Right cardiac atrium (tissue), 5 donors: ENCODE measurements at regions not wholly inside any gene's neighbourhood (a gene's known extent, or its start where the extent isn't known, plus 50 kb on each side); places are given as distances from the start of the nearest gene placed in this dataset.
A peak's percentile ranks its signal among the peaks of the same experiment; 100 is the strongest.
"Not testable (repeated sequence)": the region's sequence is repeated elsewhere in the genome, so short reads cannot be mapped to it uniquely, and the experiment has no call there.

Source experiments
- ATAC-seq, 2 donors: fragments of 200-7000 bp; cut with Tn5 transposase; one replicate each; pipeline versions ENCODE4 v1.8.0 to v1.9.1; 2020; ENCODE audit warnings: moderate library complexity in 2 of 2, mild to moderate bottlenecking in 1 of 2
- DNase-seq, 3 donors: peaks; one replicate each; pipeline ENCODE4 v3.0.0-alpha.2; 2020
- H3K27ac ChIP-seq: one replicate; pipeline ENCODE4 v1.5.1; 2013; ENCODE audit warnings: mild to moderate bottlenecking, low read length, control low read depth, moderate library complexity
- H3K27me3 ChIP-seq: one replicate; pipeline ENCODE4 v1.6.1; 2013; ENCODE audit not compliant: control insufficient read depth, insufficient read depth
- H3K4me1 ChIP-seq: one replicate; pipeline ENCODE4 v1.6.1; 2013; ENCODE audit warnings: low read length; ENCODE audit not compliant: control insufficient read depth, insufficient read depth
- H3K4me3 ChIP-seq: one replicate; pipeline ENCODE4 v1.5.1; 2013; ENCODE audit warnings: low read length, control low read depth
- H3K9me3 ChIP-seq: one replicate; pipeline ENCODE4 v1.6.1; 2013; ENCODE audit warnings: low read length; ENCODE audit not compliant: control insufficient read depth
- WGBS: extraction: QIAGEN DNeasy Blood & Tissue Kit; methylation state at CpG from one replicate; pipeline ENCODE4 v1.1.7; 2013; 5-methylcytosine and 5-hydroxymethylcytosine counted together
- intact Hi-C, 4 donors: fragments of 100-400 bp; cut with DNase I; formaldehyde crosslinking; loops; one replicate each; pipeline versions ENCODE4 v1.11.0 to v1.14.0; 2022 to 2023
- donor health status: healthy with polysubstance abuse.
- donor health status: DM: no; HTN: yes; CAD: no.
- donor health status: DM: no; HTN: no; CAD: no.
- donor health status: DM: no; HTN: yes; CAD: no; lungs with severe emphysema.
- donor health status: DM: yes; HTN: yes; CAD: no.

DNA sequence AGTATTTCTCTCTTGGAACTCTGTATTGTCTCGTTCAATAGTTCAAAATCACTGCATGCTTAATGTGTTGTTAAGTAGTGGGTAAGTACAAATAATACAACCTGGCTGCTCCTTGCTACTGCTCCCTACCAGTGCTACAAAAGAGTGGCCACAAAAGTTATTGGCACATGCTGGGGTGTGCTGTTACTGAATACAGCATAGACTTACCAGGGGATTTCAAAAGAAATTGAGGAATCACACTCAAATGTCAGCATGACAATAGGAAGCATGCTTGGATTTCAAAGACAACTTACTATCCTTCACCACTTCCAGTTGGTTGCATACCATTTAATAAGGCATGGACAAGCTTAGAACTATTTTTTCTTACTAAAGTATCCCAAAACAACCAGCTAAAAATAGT, 1041.3 kb upstream of the SPRY2 start:
- ATAC-seq (no peak), DNase-seq (no peak)
- Histone ChIP-seq H3K9me3 (no peaks in the 10 kb centered on the region), H3K27ac (no peak overlapping the region), H3K4me1 (no peaks in the 10 kb centered on the region), H3K27me3 (no peaks in the 10 kb centered on the region), H3K4me3 (no peak overlapping the region)
- 71% methylated on average over 1 of the region's 1 CpG for WGBS
- intact Hi-C loops, result no loop called here

DNA sequence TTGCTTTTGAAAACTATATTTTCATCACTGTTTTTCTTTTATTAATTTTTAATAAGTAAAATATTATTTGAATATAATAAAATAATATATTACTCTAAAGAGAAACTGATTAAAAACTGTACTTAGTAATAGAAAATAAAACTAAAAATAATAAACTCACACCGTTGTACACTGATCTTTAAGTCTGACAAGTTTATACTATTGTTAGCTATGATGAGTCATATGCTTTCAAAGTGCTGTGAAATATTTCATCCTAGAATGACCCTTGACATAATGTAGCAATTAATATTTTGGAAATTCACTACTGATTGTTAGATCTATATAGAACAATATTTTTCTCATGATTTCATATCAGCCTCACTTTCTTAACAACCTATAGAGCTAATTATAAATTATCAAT, 1040.6 kb upstream of the SPRY2 start:
- Histone ChIP-seq H3K4me1 (no peaks in the 10 kb centered on the region), H3K9me3 (no peaks in the 10 kb centered on the region), H3K27ac (no peak overlapping the region), H3K27me3 (no peaks in the 10 kb centered on the region), H3K4me3 (no peak overlapping the region)
- intact Hi-C loops, result no loop called here
- ATAC-seq (no peak), DNase-seq (no peak)
- WGBS, result 62% methylated on average over 1 of the region's 1 CpG

DNA sequence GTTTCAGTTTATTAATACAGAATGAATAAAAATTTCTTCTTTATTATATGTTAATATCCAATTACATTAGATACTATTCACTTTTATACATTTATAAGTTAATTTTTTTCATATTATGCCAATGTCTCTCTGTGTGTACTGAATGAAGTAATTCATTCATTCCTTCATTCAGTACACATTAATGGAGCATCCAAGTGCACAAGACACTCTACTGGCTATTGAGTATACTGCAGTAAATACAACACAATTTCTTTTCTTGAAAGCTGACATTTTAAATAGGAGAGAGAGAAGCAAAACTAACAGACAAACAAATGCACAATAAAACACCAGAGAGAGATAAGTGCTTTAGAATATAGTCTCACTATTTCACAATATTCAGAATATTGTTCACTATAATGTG, 1038.3 kb upstream of the SPRY2 start:
- DNase-seq (no peak), ATAC-seq (no peak)
- Histone ChIP-seq H3K27ac (no peak overlapping the region), H3K4me1 (no peaks in the 10 kb centered on the region), H3K27me3 (no peaks in the 10 kb centered on the region), H3K9me3 (no peaks in the 10 kb centered on the region), H3K4me3 (no peak overlapping the region)
- intact Hi-C loops, result no loop called here

DNA sequence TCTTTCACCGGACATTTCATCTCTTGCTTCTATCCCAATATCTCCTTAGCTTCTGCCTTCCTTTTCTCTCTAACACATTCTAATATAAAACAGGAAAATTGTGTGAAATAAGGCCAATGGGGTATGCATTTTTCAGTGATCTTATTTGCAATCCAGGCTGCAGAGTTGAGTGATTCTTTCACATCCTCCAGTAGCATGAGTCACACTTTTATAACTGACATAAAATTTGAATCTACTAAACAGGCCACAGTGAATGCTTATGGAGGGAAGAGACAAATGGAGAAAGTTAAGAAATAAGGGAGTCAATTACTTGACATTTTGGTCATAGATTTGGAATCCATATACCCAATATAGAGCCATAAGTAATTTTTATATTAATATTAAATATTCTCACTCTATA, 1037.0 kb upstream of the SPRY2 start:
- intact Hi-C loops, result no loop called here

DNA sequence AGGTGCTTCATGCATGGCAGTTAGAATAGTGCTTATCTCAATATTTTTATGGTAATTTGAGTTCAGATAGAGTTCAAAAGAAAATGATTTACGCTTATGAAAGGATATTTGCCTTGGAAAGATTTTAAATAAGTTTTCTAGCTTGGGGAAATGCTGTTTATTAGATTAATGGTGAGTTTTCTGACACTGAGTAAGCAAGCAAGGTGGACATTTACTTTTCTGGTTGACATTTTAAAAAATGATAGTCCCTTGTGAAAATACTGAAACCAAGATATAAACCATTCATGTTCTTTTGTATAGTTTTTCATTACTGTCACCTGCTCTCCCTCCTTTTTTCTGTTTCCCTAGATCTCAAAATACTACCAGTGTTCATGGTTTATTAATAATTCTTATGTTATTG, 1034.8 kb upstream of the SPRY2 start:
- Histone ChIP-seq H3K27ac (no peak overlapping the region), H3K9me3 (no peaks in the 10 kb centered on the region), H3K27me3 (no peaks in the 10 kb centered on the region), H3K4me3 (no peak overlapping the region), H3K4me1 (no peaks in the 10 kb centered on the region)
- intact Hi-C loops, result no loop called here
- ATAC-seq (no peak), DNase-seq (no peak)
- 54% methylated on average over 1 of the region's 1 CpG for WGBS

More for the DNA sequence above, 1037.0 kb upstream of the SPRY2 start:
- no peaks in the 10 kb centered on the region for H3K27me3 ChIP-seq
- H3K4me3 ChIP-seq, result no peak overlapping the region
- no peaks in the 10 kb centered on the region for H3K9me3 ChIP-seq
- ATAC-seq (no peak), DNase-seq (no peak)
- 86% methylated on average over 1 of the region's 1 CpG for WGBS
- H3K4me1 ChIP-seq, result no peaks in the 10 kb centered on the region
- no peak overlapping the region for H3K27ac ChIP-seq

DNA sequence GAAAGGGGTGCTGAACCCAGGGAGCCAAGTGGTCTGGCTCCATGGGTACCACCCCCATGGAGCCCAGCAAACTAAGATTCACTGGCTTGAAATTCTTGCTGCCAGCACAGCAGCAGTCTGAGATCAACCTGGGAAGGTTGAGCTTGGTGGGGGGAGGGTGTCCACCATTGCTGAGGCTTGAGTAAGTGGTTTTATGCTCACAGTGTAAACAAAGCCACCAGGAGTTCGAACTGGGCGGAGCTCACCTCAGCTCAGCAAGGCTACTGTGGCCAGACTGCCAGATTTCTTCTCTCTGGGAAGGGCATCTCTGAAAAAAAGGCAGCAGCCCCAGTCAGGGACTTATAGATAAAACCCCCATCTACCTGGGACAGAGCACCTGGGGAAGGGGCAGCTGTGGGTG, 1021.8 kb upstream of the SPRY2 start:
- ATAC-seq, H3K4me1 ChIP-seq, H3K27me3 ChIP-seq, H3K4me3 ChIP-seq, intact Hi-C loops, H3K9me3 ChIP-seq, H3K27ac ChIP-seq: not testable (repeated sequence)
- 79% methylated on average over 2 of the region's 2 CpGs for WGBS
- DNase-seq, result peak in 1 of 3 donors; percentile 12

DNA sequence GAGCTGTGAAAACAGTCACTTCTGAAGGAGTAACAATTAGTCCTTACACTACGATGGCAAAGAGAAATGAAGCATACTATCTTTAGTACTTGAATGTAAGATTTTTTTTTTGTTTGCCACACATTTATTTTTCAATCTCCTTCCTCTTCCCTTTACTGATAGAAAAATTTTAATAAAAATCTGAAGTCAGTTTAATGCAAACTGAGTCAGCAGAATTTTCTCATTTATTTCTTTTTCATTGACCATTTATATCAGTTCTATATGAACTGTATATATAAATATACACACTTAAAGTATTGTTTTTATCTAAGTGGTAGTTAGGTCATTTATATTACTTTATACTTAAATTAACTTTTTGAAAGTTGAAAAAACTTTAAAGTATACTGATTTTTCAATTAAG, 1009.1 kb upstream of the SPRY2 start:
- 56% methylated on average over 1 of the region's 1 CpG for WGBS
- Histone ChIP-seq H3K27ac (no peak overlapping the region), H3K4me3 (no peak overlapping the region), H3K27me3 (no peaks in the 10 kb centered on the region), H3K9me3 (no peaks in the 10 kb centered on the region), H3K4me1 (no peaks in the 10 kb centered on the region)
- DNase-seq, result no peak
- intact Hi-C loops, result no loop called here
- ATAC-seq, result no peak

DNA sequence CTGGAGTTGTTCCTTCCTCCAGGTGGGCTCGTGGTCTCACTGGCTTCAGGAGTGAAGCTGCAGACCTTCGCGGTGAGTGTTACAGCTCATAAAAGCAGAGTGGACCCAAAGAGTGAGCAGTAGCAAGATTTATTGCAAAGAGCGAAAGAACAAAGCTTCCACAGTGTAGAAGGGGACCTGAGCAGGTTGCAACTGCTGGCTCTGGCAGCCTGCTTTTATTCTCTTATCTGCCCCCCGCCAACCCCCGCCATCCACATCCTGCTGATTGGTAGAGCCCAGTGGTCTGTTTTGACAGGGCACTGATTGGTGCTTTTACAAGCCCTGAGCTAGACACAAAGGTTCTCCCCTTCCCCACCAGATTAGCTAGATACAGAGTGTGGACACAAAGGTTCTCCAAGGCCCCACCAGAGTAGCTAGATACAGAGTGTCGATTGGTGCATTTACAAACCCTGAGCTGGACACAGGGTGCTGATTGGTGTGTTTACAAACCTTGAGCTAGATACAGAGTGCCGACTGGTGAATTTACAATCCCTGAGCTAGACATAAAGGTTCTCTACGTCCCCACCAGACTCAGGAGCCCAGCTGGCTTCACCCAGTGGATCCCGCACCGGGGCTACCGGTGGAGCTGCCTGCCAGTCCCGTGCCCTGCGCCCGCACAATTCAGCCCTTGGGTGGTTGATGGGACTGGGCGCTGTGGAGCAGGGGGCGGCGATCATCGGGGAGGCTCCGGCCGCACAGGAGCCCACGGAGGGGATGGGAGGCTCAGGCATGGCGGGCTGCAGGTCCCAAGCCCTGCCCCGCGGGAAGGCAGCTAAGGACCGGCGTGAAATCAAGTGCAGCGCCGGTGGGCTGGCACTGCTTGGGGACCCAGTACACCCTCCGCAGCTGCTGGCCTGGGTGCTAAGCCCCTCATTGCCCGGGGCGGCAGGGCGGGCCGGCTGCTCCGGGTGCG, 999.5 kb upstream of the SPRY2 start:
- H3K4me1 ChIP-seq, ATAC-seq, intact Hi-C loops, H3K4me3 ChIP-seq, H3K27me3 ChIP-seq, H3K9me3 ChIP-seq, H3K27ac ChIP-seq: not testable (repeated sequence)
- 94% methylated on average over 36 of the region's 36 CpGs for WGBS
- DNase-seq, result peak in 1 of 3 donors; percentile 41

DNA sequence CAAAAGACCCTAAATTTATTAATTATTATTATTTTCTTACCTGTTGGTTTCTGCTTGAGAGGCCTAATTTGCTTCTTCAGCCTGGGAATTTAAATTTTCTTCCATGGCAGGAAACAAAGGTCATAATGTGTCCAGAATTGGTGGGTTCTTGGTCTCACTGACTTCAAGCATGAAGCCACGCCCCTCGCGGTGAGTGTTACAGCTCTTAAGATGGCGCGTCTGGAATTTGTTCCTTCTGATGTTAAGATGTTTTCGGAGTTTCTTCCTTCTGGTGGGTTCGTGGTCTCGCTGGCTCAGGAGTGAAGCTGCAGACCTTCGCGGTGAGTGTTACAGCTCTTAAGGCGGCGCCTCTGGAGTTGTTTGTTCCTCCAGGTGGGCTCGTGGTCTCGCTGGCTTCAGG, 998.7 kb upstream of the SPRY2 start:
- H3K4me3 ChIP-seq, H3K9me3 ChIP-seq, intact Hi-C loops, ATAC-seq, H3K27me3 ChIP-seq, H3K4me1 ChIP-seq, H3K27ac ChIP-seq: not testable (repeated sequence)
- DNase-seq, result peak in 1 of 3 donors; percentile 10
- 95% methylated on average over 14 of the region's 14 CpGs for WGBS

DNA sequence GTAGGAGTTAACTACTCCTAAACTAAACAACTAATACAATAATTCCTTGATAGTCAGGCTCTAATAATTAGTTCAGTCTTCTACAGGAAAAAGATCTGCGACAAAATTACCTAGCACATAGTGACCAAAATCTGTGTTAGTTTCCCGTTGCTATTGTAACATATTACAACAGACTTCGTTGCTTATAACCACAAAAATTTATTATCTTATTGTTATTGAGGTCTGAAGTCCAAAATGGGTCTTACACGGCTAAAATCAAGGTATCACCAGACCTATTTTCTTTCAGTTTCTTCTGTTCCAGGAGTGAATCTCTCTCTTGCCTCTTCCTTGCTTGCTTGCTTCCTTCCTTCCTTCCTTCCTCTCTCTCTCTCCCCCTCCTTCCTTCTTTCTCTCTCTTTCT, 993.6 kb upstream of the SPRY2 start:
- DNase-seq (no peak), ATAC-seq (no peak)
- Histone ChIP-seq H3K4me3 (no peak overlapping the region), H3K9me3 (no peaks in the 10 kb centered on the region), H3K27ac (no peak overlapping the region), H3K4me1 (no peaks in the 10 kb centered on the region), H3K27me3 (no peaks in the 10 kb centered on the region)
- 83% methylated on average over 4 of the region's 4 CpGs for WGBS
- intact Hi-C loops, result no loop called here

DNA sequence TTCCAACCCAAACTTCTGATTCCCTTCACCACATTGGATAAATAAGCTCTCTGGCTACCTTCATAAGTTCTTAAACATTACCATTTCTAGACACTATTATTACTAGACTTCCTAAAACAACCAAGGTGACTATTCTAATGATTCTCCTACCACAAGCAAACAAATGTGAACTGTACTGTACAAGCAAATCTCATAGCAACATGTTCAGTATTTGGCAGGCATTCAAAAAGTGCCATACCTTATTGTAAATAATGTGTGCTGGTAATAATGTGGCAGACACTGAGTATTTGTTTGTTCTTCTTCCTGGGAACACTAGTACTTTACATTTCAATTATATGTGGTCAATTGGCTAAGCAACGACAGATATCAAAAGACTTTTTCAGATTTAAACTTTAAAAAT, 986.0 kb upstream of the SPRY2 start:
- no peak for ATAC-seq
- H3K9me3 ChIP-seq, result no peaks in the 10 kb centered on the region

DNA sequence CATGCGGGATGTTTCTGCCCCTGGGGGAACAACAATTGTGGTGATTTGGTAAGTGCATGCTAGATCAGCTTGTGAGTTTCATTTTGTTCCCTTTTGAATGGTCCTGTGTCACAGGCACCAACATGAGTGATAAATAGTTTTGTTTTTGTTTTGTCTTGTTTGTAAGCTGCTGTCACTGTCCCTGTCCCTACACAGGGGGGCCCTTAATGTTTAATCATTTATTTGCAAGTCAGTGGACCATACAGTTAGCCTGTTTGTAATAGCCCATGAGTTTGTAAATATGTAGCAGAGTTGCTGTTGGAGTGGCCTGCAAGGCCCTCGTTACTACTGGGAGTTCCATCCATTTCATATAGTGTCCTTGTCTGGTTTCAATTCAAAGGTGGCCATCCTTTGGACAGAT, 979.6 kb upstream of the SPRY2 start:
- H3K9me3 ChIP-seq, result no peaks in the 10 kb centered on the region
- WGBS, result 83% methylated on average over 2 of the region's 2 CpGs
- no peak for ATAC-seq
- H3K4me1 ChIP-seq, result no peaks in the 10 kb centered on the region
- H3K4me3 ChIP-seq, result no peak overlapping the region
- no peak for DNase-seq
- H3K27me3 ChIP-seq, result no peaks in the 10 kb centered on the region
- intact Hi-C loops, result no loop called here
- no peak overlapping the region for H3K27ac ChIP-seq

More for the DNA sequence above, 986.0 kb upstream of the SPRY2 start:
- WGBS, result 76% methylated on average over 1 of the region's 1 CpG
- Histone ChIP-seq H3K27me3 (no peaks in the 10 kb centered on the region), H3K4me1 (no peaks in the 10 kb centered on the region), H3K27ac (no peak overlapping the region), H3K4me3 (no peak overlapping the region)
- intact Hi-C loops, result no loop called here
- no peak for DNase-seq
